Lower leg skin (tissue), 3 donors: ENCODE measurements at regions not wholly inside any gene's neighbourhood (a gene's known extent, or its start where the extent isn't known, plus 50 kb on each side); places are given as distances from the start of the nearest gene placed in this dataset.

ENCODE experiments used
- POLR2A ChIP-seq, 2 donors: fragments of 450-650 bp; IDR thresholded peaks; one replicate each; pipeline ENCODE4 v1.6.1; 2016 to 2017; ENCODE audit warnings: antibody characterized with exemption in 2 of 2, mild to moderate bottlenecking in 1 of 2, moderate library complexity in 1 of 2
- TF ChIP-seq, protein P1 (sequence below), 3 donors: fragments of 450-650 bp; IDR thresholded peaks; one replicate each; pipeline ENCODE4 v1.5.1; 2016; ENCODE audit warnings: antibody characterized with exemption in 3 of 3, mild to moderate bottlenecking in 3 of 3, moderate library complexity in 2 of 3

DNA sequence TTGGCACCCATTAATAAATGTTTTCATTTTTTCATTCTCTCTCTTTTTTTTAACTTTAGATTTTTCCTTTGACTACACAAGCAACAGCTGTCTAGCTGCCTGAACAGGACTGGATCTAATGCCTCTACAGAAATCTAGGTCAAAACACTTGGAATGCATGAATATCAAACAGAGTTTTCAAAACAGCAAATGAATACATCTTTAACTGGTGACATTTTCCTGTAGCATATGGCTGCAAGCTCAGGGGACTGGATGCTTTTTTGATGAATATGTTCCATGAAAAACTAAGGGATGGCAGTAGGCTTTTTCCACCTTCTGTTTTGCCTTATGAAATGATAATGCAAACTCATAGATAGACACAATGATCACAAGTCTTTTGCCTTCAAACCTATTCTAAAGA, 661.7 kb downstream of the MCTP2 start:
- TF ChIP-seq, protein P1, sequence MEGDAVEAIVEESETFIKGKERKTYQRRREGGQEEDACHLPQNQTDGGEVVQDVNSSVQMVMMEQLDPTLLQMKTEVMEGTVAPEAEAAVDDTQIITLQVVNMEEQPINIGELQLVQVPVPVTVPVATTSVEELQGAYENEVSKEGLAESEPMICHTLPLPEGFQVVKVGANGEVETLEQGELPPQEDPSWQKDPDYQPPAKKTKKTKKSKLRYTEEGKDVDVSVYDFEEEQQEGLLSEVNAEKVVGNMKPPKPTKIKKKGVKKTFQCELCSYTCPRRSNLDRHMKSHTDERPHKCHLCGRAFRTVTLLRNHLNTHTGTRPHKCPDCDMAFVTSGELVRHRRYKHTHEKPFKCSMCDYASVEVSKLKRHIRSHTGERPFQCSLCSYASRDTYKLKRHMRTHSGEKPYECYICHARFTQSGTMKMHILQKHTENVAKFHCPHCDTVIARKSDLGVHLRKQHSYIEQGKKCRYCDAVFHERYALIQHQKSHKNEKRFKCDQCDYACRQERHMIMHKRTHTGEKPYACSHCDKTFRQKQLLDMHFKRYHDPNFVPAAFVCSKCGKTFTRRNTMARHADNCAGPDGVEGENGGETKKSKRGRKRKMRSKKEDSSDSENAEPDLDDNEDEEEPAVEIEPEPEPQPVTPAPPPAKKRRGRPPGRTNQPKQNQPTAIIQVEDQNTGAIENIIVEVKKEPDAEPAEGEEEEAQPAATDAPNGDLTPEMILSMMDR (IDR thresholded peaks at IDR 0.05) = no peak
- TF ChIP-seq POLR2A (IDR thresholded peaks at IDR 0.05) = no peak
